Fibroblast of villous mesenchyme (primary cell): ENCODE measurements at regions not wholly inside any gene's neighbourhood (a gene's known extent, or its start where the extent isn't known, plus 50 kb on each side); places are given as distances from the start of the nearest gene placed in this dataset.

Experiments used
- DNase-seq: peaks from one replicate; pipeline ENCODE4 v3.0.0-alpha.2; 2010; ENCODE audit warnings: low read depth
- H3K4me3 ChIP-seq: 2 replicates; pipeline ENCODE4 v1.5.1; 2011; ENCODE audit warnings: low read depth, mild to moderate bottlenecking, low read length
- TF ChIP-seq, protein P1 (sequence below): IDR thresholded peaks from 2 replicates; pipeline ENCODE4 v1.5.1; 2012; ENCODE audit warnings: low read depth, mild to moderate bottlenecking, low read length; ENCODE audit not compliant: insufficient read depth

GRCh38 chr4:17293901-17294300, 218.0 kb downstream of the QDPR start:
- DNase-seq = no peak
- no peak overlapping the region for H3K4me3 ChIP-seq
- TF ChIP-seq, protein P1, sequence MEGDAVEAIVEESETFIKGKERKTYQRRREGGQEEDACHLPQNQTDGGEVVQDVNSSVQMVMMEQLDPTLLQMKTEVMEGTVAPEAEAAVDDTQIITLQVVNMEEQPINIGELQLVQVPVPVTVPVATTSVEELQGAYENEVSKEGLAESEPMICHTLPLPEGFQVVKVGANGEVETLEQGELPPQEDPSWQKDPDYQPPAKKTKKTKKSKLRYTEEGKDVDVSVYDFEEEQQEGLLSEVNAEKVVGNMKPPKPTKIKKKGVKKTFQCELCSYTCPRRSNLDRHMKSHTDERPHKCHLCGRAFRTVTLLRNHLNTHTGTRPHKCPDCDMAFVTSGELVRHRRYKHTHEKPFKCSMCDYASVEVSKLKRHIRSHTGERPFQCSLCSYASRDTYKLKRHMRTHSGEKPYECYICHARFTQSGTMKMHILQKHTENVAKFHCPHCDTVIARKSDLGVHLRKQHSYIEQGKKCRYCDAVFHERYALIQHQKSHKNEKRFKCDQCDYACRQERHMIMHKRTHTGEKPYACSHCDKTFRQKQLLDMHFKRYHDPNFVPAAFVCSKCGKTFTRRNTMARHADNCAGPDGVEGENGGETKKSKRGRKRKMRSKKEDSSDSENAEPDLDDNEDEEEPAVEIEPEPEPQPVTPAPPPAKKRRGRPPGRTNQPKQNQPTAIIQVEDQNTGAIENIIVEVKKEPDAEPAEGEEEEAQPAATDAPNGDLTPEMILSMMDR = no peak

GRCh38 chr4:17288151-17288550, 223.7 kb downstream of the QDPR start:
- DNase-seq = no peak
- TF ChIP-seq, protein P1 = no peak
- H3K4me3 ChIP-seq = no peak overlapping the region

GRCh38 chr4:17286752-17287460, 225.0 kb downstream of the QDPR start:
- H3K4me3 ChIP-seq = no peak overlapping the region
- TF ChIP-seq, protein P1 = no peak

GRCh38 chr4:17285747-17286146, 226.1 kb downstream of the QDPR start:
- H3K4me3 ChIP-seq = no peak overlapping the region
- no peak for DNase-seq
- TF ChIP-seq, protein P1 = no peak

More at GRCh38 chr4:17286752-17287460, 225.0 kb downstream of the QDPR start:
- DNase-seq = no peak

GRCh38 chr4:17284323-17285175, 227.3 kb downstream of the QDPR start:
- no peak for DNase-seq

DNA sequence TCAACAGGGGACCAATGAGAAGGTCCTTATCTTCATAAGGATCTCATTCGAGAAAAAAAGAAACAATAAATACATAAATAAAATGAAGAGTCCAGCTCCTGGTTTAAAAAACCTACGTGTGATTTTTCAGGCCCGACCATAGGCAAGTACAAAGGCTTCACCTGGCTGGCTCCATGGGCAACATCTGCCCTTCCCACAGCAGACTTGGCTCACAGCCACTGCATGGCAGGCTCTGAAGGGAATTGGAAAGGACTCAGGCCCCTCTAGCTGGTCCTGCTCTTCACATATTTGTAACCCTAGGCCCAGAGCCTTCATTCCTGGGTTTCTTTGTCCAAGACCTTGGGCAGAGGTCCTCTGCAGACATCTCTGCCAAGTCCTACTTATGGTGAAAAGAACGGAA, 228.1 kb downstream of the QDPR start:
- no peak for DNase-seq
- TF ChIP-seq, protein P1 = no peak
- H3K4me3 ChIP-seq = no peak overlapping the region

More at GRCh38 chr4:17284323-17285175, 227.3 kb downstream of the QDPR start:
- H3K4me3 ChIP-seq = no peak overlapping the region
- TF ChIP-seq, protein P1 = no peak
